NCI-H2196 treated with DMSO at 0.1 percent for 48 hours (cell line): ENCODE measurements at regions not wholly inside any gene's neighbourhood (a gene's known extent, or its start where the extent isn't known, plus 50 kb on each side); places are given as distances from the start of the nearest gene placed in this dataset.

Experiments
- DNase-seq: peaks from one replicate; lab custom pipeline; 2025; ENCODE audit not compliant: unreplicated experiment; lab: John Stamatoyannopoulos, UW

DNA sequence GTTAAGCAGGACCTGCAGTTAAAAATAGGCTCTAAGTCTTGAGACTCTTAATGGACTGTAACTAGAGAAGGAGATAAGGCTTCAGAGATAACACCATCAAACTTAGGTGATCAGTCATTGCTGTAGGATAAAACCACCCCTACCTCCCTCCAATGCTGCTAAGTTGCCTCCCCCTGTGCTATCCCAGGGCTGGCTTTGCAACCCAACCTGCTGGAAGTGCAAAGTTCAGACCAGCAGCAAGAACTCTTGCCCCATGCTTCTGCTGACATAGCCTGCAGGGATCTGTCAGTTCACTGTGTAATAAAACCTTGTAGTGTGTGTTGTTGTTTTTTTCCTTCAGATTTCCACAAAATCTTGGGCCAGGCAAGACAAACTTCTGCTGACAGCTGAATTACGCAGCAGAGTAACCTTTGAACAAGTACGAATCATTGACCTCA, 57.4 kb upstream of the EPB41L3 start:
- DNase-seq, result no peak

DNA sequence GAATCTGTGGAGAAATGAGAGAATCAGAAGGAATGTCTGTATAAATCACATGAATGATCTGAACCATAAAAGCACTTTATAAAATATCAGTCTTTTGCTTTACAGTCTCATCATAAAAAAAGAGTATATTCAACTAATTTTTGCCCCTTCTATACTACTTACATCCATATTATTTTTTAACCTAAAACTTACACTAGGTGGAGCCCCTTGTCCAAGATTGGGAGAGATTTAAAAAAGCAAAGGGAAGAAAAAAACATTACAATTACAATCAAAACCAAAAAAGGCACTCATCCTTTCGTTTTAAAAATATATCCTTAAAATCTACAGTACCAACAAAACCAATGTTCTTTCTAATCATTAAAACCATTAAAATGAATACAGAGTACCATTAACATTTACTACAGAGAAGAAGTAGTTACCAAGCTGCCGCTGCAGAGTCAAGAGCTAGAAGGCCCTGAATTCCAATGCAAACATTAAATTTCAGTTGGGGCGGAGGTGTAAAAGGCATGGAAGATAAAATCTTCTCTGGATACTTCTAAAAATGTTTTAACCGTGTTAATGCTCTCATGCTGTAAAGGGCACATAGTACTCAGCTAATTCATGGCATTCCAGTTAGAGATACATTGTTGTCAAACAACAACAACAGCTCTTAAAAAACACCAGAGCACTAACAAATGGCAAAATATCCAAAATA, 56.7 kb upstream of the EPB41L3 start:
- peak; percentile 6 for DNase-seq

DNA sequence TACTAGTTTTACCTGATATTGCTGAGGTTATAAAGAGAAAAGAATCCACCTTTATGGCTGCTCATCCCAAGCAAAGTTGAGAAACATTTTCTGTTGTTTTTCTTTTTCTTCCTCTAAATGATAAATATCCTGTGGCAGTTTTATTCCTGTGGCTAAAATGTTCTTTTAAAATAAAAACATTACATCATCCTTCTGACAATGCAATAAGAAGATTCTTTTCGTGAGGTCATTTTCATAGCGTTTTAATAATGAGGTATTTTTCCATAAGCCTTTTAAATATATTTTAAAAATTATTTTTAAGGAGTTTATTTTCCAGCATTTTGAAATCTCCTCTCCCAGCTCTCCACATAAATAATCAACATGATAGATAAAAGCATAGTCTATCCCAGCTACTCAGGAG, 52.8 kb upstream of the EPB41L3 start:
- no peak for DNase-seq
